ENCODE measurements at regions not wholly inside any gene's neighbourhood (a gene's known extent, or its start where the extent isn't known, plus 50 kb on each side); places are given as distances from the start of the nearest gene placed in this dataset.

GRCh38 chr3:153442386-153442785, 280.4 kb downstream of the RAP2B start:
- H4K20me1 ChIP-seq (ENCODE audit: insufficient read depth), result no peaks in the 10 kb centered on the region
- intact Hi-C loops (cut with micrococcal nuclease), result loop anchor here (5.0 to 10.0 kb wide), 4 partner anchors 148 to 415 kb away; no protein-coding TSS in a partner anchor
- no peak overlapping the region for H3K9ac ChIP-seq (ENCODE audit: low read length)
- TF ChIP-seq MAX (IDR thresholded peaks at IDR 0.05) (no peak), SRF (IDR thresholded peaks at IDR 0.05; ENCODE audit: low read depth) (no peak), POLR2A (IDR thresholded peaks at IDR 0.05; ENCODE audit: borderline replicate concordance, extremely low read depth, insufficient read depth, insufficient read length) (no peak), RAD21 (IDR thresholded peaks at IDR 0.05; ENCODE audit: low read depth) (no peak), EGR1 (IDR thresholded peaks at IDR 0.05; ENCODE audit: low read depth) (no peak), FOSL1 (IDR thresholded peaks at IDR 0.05; ENCODE audit: low read depth) (no peak), SP1 (IDR thresholded peaks at IDR 0.05; ENCODE audit: low read depth) (no peak), CEBPB (IDR thresholded peaks at IDR 0.05; ENCODE audit: low read depth) (no peak), ZFX (IDR thresholded peaks at IDR 0.05) (no peak), CBX3 (IDR thresholded peaks at IDR 0.05; ENCODE audit: low read depth) (no peak), ELF1 (IDR thresholded peaks at IDR 0.05; ENCODE audit: borderline replicate concordance, low read depth) (no peak), ZNF274 (IDR thresholded peaks at IDR 0.05; ENCODE audit: low read depth, low read length) (no peak)
- TF ChIP-seq, protein P1, sequence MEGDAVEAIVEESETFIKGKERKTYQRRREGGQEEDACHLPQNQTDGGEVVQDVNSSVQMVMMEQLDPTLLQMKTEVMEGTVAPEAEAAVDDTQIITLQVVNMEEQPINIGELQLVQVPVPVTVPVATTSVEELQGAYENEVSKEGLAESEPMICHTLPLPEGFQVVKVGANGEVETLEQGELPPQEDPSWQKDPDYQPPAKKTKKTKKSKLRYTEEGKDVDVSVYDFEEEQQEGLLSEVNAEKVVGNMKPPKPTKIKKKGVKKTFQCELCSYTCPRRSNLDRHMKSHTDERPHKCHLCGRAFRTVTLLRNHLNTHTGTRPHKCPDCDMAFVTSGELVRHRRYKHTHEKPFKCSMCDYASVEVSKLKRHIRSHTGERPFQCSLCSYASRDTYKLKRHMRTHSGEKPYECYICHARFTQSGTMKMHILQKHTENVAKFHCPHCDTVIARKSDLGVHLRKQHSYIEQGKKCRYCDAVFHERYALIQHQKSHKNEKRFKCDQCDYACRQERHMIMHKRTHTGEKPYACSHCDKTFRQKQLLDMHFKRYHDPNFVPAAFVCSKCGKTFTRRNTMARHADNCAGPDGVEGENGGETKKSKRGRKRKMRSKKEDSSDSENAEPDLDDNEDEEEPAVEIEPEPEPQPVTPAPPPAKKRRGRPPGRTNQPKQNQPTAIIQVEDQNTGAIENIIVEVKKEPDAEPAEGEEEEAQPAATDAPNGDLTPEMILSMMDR (IDR thresholded peaks at IDR 0.05 in 2 of 3, conservative IDR thresholded peaks at IDR 0.05 in 1 of 3; ENCODE audit: borderline replicate concordance in 1 of 3, insufficient read depth in 1 of 3, low read depth in 2 of 3, low read length in 2 of 3), result no peak
- TF ChIP-seq, protein P2, sequence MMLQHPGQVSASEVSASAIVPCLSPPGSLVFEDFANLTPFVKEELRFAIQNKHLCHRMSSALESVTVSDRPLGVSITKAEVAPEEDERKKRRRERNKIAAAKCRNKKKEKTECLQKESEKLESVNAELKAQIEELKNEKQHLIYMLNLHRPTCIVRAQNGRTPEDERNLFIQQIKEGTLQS (IDR thresholded peaks at IDR 0.05), result no peak
- ChIA-PET RAD21 (ENCODE audit: low non-redundant PET in 1 of 2, low total read pairs in 2 of 2, uncharacterized antibody in 2 of 2, unreplicated experiment in 2 of 2) (no interaction called here), POLR2A (no interaction called here), CTCF (no interaction called here)
- H3K4me1 ChIP-seq (ENCODE audit: control insufficient read depth in 1 of 2, insufficient read depth in 2 of 2, low read length in 2 of 2), result no peaks in the 10 kb centered on the region
- no TSS peak for BruUV-seq (replicated peaks)
- no peaks in the 10 kb centered on the region for H3K79me2 ChIP-seq (ENCODE audit: insufficient read depth, low read length)
- H2AFZ ChIP-seq (ENCODE audit: low read depth, low read length, poor library complexity, severe bottlenecking), result no peak overlapping the region
- no peak for DNase-seq (ENCODE audit: low read depth, low spot score)
- no peak overlapping the region for H3K4me2 ChIP-seq (ENCODE audit: low read length)
- H3K27ac ChIP-seq (ENCODE audit: low read depth, low read length), result no peak overlapping the region
- no peak for ATAC-seq
- H3K9me2 ChIP-seq (ENCODE audit: insufficient read depth), result no peaks in the 10 kb centered on the region
- H3K9me3 ChIP-seq (ENCODE audit: control insufficient read depth in 1 of 2, insufficient read depth in 1 of 2, low read depth in 1 of 2, low read length in 2 of 2), result no peaks in the 10 kb centered on the region
- H3K36me3 ChIP-seq (ENCODE audit: control insufficient read depth in 1 of 2, insufficient read depth in 2 of 2, low read length in 2 of 2), result no peaks in the 10 kb centered on the region
- H3K27me3 ChIP-seq (ENCODE audit: insufficient read depth, low read length), result no peaks in the 10 kb centered on the region
- no peak overlapping the region for H3K4me3 ChIP-seq (replicated peaks in 1 of 2; ENCODE audit: low read depth in 1 of 2, low read length in 2 of 2)

Measured in HCT116 (cell line).